ENCODE measurements at regions not wholly inside any gene's neighbourhood (a gene's known extent, or its start where the extent isn't known, plus 50 kb on each side); places are given as distances from the start of the nearest gene placed in this dataset.

DNA sequence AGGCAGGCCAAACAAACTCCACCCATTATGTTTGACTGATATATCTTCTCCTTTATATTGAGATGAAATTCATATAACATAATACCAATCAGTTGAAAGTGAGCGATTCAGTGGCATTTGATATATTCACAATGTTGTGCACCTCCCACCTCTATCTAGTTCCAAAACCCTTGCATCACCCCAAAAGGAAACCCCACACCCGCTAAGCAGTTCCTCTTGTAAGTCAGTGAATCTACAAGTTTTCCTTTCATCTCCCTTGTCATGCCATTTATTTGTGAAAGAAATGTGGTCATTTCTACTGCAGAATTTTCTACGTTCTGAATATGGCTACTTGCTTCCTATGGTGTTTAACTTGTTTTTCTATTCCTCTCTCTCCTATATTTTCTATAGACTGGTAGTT is 99.4 kb upstream of the PTPN3 start:
- no peak for DNase-seq

DNA sequence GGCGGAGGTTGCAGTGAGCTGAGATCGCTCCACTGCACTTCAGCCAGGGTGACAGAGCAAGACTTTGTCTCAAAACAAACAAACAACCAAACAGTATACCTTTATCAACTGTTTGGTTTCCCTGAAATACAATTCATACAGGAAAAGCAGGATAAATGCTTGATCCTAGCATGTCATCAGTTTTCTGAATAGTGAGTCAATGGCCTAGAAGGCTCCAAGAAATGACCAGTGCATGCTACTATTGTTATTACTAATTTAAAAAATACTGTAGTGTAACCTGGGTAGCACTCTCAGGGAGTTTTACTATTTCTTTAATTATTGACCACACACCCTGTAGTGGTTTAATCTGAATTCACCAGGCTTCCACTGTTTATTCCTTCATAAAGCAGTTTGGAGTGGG is 101.0 kb upstream of the PTPN3 start:
- DNase-seq, result no peak

DNA sequence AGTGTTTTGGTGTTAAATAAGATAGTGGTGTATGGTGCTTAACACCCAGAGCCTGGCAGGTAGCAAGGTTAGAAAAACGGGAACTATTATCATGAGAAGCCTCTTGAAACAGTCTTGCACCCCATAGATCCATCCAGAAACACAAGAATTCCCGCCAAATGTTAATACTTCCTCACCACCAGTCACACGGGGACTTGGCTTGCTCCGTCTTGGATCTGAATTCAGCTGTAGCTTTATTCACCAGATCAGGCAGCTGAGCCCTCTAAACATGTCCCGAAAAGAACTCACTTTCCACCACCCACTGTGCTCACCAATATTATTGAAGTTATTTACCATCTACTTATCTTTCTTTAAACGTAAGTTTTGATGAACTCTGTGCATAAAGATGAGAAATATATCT is 101.6 kb upstream of the PTPN3 start:
- no peak for DNase-seq

DNA sequence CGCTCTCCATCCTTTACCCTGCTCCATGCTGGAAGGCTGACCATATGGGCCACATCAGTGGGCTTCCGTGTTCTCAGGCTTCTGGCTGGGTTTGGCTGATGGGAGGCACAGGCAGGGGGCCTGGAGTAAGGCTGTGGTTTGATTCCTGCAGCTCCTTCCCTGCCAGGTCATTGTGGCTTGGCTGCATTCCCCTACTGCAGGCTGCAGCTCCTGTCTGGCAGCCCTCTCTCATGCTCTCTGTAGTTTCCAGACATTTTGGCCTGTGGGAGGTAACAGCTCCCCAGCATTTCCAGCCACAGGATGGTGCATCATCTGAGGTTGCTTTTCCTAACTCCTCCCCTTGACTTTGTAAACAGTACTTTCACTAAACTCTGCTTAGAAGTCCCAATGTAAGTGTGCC is 102.0 kb upstream of the PTPN3 start:
- no peak for DNase-seq

DNA sequence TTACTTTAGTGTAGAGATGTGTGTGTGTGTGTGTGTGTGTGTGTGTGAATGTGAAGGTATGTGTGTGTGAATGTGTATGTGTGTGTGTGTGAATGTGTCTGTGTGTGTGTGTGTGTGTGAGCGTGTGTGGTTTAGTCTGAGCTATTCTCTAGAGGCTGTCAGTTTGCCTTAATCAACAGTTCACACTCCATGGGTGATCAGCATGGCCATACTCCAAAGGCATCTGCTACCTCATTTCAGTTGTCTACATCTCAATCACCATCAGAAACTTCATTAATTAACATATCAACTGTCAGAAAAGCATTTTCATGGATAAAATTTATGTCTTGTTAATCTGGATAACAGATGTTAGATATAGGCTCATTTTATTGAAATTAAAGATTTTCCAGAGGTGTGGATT is 103.1 kb upstream of the PTPN3 start:
- DNase-seq, result no peak

DNA sequence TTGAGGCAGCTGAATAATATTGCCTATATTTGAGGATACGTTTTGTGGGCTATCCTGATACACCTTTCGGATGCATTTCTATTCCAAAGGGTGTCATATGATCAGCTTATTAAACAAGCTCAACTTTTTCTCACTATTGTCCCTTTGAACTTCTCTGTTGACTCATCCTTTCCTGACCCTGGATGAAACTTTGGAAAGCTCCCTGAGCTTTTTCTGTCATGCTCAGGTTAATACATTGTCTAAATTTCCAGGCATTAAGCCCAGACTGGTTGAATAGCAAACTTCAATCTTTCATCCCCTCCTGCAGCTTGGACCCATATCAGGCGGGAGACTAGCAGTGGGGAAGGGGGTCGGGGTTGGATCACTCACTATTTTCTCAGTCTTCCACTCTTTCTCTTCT is 104.9 kb upstream of the PTPN3 start:
- peak in 1 of 58 donors; percentile 2 for DNase-seq

DNA sequence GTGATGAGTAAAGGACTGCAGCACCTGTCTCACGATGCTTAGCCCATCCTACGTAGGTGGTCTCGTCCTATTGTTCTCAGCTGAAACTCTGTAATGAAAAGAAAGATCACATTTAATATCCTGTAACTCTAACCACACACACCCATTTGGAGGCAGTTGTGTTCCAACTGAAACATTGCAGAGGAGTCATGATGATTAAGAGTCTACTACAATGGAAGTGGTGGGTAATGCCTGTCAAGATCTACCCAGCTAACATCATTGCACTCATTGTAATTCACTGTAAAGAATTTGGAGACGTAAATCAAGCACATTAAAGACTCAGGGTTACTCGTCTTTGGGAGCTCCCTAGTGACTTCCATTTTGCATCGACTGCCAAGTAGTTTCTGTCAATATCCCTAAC is 106.0 kb upstream of the PTPN3 start:
- DNase-seq, result no peak

DNA sequence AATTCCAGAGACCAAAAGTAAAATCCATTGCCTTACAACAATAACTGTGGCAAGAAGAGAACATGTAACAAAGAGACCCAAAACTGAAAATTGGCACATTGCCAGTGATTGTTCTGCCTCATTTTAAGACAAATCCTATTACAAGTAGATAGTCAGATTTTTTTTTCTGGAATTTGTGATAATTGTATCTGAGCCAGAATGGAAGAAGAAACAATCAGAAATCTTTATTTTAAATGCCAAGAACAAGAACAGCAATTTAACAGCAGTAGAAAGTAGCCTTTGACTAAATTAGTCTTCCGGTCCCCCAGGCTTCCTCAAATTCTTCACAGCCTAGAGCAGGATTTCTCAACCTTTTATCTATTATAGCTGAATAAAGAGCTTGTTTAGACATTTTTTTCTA is 106.7 kb upstream of the PTPN3 start:
- no peak for DNase-seq

DNA sequence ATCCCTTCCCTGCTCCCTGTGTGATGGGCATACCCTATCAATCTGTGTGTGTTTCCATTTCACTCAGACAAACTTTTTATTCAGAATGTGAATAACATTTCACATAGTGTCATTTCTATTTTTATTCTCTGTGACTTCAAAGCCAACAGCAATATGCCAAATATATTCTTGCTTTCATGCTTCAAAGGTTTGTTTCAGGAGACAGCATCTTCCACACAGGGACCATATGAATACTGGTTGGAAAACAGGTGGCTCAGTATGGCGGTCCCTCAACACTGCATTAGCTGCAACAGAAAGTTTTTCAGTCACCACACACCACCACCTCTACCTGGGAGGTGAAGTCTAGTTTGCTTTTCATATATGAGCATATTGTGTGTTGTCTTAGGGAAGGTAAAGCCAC is 111.0 kb upstream of the PTPN3 start:
- no peak for DNase-seq

DNA sequence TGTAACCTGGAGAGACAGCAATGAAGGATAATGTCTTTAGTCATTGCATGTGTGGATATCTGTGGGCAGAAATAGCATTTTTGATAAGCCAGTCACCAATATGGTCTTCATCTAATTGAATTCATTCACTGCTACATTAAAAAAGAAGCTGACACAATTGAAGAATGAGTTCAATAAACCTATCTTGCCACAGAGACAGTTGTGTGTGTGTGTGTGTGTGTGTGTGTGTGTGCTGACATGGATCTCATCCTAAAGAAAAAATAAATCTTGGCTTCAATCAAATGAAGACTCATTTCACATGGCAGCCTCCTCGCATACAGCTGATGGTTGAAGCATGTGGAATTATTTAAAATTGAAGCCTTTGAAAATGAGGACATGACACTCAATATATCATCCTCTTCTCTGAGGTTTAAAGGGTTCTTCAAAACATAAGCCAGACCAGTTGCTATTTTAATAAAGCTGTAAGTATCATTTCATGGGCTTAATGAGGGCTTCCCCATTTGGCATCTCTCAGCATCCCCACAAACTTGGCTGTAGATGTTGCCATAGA is 118.5 kb upstream of the PTPN3 start:
- no peak for DNase-seq

DNA sequence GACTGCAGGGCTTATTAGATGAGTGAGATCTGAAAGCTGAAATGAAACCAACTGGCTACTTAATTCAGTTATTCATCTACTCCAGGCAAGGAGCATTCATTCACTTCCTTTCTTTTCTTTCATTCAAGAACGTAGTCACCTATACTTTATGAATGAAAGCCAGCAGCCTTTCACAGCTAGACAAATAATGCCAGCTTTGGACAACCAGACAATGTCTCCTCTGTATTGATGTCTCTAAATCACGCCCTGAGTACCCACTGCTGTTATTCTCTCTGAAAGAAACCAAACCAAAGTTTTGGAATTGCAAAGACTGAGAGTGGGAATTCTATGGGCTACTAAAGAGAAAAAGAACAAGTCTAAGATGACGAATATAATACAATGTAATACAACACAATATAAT is 121.2 kb upstream of the PTPN3 start:
- peak in 2 of 58 donors; percentile 4 to 47 for DNase-seq

DNA sequence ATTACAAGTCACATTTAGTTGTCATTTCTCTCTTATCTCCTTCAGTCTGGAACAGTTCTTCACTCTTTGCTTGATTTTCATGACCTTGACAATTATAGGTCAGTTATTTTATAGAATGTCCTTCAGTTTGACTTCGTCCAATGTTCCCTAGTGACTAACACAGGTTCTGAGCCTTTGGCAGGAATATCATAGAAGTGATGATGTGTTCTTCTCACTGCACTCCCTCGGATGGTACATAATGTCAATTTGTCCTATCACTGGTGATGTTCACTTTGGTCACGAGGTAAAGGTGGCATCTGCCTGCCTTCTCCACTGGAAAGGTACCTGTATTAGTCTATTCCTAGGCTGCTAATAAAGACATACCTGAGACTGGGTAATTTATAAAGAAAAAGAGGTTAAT is 126.0 kb upstream of the PTPN3 start:
- DNase-seq, result no peak

DNA sequence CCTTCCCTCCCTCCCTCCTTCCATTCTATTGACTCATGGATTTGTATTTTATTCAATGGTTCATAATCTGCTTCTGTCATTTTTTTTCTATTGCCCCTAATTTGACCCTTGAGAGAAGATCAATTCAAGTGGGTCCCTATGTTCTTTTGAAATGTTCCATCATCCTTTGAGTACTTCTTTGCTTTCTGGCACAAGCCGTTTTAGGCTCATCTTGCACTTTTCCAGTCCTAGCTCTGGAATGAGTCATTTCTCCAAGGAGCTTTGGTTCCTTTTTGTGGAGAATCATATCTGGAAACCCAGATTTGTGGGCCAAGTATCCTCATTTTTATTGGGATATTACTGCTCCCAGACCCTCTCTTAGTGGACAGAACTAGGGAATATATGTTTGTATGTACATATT is 126.8 kb upstream of the PTPN3 start:
- no peak for DNase-seq

DNA sequence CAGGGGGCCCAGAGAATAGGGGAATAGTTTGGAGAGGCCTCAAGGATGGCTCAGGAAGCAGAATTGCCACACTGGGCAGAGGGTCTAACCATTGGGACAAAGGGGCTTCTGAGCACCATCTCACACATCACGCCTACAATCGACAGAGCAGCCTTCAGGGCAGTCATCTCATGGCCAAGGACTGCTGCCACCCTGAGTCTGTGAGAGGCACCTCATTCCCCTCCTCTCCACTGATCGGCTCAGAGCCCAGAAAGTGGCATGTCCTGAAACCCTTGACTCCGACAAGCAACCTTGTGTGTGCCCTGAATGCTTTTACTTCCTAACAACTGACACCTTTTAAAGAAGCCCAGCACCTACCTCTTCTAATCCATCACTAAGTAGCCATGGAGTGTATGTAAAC is 128.9 kb upstream of the PTPN3 start:
- peak in 12 of 58 donors; percentile 2 to 69 (median 14) for DNase-seq

DNA sequence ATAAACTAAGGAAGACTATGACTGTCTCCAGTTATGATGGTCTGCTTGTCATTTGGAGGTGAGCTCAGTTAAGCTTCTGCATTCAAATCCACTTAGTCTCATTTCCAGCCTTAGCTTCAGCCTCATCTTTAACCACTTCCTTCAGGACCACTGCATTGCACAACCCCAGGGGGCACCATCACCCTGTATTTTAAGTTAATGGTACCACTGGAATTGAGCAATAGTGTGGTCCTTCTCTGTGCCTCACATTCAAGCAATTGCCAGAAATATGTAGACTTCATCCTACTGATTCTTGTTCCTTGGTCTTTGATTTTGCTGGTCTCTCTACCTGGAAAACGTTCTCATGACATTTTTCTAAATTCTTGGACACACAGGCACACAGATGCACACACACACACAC is 131.5 kb upstream of the PTPN3 start:
- DNase-seq, result no peak

DNA sequence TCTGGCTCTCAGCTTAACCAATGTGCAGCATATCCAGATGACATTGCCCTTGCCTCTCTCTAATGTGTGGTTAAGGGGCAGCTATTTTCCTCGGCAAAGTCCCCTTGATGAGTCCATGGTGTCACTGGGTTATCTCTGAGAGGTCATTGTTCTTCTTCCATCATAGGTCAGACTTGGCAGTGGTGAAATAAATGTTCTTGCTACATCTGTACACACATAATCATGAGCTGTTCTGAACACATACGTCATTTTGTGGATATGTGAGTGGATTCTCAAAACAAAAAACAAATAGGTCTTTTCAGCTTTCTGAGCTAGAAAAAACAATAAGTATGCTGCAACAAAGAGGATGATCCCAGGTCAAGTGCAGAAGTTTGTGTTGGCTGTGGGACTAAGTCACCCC is 134.7 kb upstream of the PTPN3 start:
- peak in 18 of 58 donors; percentile 8 to 87 (median 34) for DNase-seq

DNA sequence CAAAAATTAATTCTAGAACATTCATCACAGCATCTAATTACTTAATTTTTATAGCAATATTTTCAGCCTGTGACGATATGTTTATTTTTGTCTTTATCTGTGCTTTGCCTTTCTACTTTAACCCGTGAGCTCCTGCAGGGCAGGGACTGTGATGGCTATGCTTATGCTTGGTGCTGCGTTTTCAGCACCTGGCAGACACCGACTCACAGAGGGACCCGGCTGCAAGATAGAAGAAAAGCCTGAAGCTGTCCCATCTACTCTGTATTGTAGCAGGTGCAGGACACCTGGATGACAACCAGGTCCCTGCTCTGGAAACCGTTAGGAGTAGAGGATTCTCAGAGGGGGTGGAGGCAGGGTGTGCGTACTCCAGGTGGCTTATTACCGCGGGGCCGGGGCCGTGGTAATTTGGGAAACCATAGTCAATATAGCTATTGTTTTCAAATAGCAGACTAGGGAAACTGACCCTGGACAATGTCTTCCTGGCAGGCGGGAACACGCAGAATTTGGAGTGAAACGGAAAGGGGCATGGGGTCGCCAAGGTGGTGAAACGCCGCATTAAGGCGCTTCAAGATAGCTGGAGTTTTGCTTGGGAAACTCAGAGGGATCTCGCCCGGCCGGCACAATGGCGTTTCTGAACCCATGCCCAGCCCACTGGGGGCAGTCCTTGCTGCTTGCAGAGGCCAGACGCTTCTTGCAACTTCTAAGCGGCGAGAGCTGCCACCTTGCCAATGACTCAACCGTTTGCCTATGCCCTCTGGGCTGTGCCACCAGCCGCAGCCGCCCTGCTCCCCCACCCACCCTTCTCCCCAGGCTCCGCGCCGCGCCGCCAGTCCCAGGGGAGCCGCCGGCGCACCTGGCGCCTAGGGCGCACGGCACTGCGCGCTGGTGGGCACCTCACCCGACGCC is 140.1 kb upstream of the PALM2AKAP2 start:
- peak in 49 of 58 donors; percentile 17 to 85 (median 61) for DNase-seq

DNA sequence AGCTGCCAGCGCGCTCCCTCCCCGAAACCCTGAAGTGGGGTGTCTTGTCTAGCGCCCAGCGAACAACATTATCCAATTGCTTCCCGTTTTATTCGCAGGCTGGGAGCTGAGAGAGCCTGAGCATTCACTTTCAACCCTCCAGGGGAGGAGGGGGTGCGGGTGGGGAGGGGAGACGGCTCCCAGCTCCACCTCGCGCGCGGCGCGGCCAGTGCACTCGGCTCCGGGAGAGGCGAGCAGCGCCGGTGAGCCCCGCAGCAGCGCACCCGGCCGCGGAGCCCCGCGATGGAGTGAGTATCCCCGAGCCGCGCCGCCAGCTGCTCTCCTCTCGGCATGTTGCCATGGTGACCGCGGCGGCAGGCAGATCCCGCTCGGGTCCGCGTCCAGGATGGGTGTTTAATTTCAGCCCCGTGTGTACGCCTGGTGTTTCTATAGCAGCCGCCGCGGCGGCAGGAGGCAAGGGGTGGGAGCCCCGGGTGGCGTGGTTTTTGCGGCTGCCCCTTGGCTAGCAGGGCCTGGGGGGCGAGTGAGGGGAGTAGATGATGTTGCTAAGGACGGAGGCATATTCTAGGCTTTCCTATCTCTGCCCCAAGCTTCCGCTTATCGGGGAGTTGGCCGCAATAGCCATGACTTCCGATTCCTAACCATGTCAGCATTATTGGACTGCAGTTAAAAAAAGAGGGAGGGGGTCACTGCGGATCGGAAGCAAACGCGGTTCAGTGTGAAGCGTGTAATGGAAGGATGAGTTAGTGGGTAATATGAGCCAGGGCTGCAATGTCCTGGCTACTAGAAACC is 139.2 kb upstream of the PALM2AKAP2 start:
- peak in 51 of 58 donors; percentile 34 to 83 (median 66) for DNase-seq

DNA sequence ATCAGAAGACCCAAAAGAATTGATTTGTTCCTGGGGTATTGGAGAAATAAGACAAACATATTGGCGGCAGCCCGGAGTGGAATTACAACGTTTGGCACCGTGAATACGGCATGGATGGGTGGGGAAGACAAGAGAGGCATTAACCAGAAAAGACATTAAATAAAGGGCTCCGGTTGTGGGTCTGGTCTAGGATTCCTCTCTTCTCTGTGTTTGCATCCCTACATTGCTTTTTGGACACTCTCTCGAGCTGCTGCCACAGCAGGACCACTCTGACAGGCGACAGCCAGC is 138.7 kb upstream of the PALM2AKAP2 start:
- DNase-seq, result peak in 10 of 58 donors; percentile 8 to 59 (median 34)

DNA sequence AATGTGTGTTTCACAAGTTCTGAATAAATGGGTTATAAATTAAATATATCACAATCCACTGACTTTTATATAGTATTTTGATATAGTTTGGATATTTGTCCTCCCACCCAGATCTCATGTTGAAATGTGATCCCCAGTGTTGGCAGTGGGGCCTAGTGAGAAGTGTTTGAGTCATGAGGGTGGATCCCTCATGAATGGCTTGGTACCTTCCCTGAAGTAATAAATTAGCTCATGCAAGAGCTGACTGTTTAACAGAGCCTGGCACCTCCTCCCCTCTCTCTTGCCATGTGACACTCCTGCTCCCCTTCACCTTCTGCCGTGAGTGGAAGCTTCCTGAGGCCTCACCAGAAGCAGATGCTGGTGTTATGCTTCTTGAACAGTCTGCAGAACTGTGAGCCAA is 127.9 kb upstream of the PALM2AKAP2 start:
- no peak for DNase-seq

DNA sequence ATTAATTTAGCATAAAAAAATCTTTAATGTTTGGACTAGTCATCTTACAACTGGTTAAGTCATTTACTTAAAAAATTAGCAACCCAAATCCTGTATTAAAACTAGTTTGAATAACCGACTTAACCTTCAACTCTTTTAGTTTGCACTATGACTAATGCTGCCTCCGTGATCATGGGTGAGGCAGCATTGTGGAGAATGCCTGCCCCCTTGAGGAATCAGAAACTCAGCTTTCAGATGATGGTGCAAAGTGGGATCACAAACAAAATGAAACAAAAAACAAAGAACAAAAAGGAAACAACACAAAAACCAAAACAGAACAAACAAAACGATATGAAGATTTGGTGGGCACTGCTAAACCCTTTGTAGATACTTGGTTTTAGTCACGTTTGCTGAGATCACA is 127.0 kb upstream of the PALM2AKAP2 start:
- peak in 15 of 58 donors; percentile 2 to 38 (median 11) for DNase-seq

DNA sequence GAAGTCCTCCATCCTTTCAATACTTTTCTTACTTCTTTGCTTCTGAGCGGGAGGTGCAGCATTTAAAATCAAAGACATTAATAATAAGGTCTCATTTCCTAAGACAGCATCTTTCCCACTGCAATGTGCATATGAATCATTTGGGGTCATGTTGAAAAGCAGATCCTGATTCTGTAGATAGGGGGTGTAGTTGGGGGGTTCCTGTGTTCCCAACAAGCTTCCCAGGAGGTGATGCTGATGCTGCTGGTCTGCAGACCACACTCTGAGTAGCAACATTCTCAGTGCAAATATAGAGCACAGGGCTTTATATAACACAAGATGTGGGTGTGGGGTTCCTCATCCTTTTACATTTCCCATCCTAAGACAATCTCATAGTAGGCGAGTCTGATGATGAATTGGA is 126.5 kb upstream of the PALM2AKAP2 start:
- no peak for DNase-seq

Data from anterior cingulate cortex (tissue), 58 donors.